ENCODE measurements at regions not wholly inside any gene's neighbourhood (a gene's known extent, or its start where the extent isn't known, plus 50 kb on each side); places are given as distances from the start of the nearest gene placed in this dataset.

DNA sequence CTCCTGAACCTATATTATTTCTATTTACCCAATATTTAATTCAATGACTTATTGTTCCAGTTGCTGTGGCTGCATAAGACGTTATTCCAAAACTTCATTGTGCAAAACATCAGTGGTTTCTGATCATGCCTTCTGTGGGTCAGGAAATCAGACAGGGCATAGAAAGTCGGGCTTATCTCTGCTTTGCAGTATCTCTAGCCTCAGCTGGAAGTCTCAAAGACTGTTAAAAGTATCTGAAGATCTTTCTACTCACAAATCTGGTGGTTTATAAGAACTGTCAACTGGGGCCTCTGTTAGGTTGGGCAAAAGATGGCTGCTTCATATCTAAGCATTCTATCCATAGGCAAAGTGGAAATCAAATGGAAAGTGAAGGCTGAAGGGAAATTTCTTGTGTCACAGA, 687.7 kb upstream of the ARRDC3 start:
- TF ChIP-seq, protein P1, sequence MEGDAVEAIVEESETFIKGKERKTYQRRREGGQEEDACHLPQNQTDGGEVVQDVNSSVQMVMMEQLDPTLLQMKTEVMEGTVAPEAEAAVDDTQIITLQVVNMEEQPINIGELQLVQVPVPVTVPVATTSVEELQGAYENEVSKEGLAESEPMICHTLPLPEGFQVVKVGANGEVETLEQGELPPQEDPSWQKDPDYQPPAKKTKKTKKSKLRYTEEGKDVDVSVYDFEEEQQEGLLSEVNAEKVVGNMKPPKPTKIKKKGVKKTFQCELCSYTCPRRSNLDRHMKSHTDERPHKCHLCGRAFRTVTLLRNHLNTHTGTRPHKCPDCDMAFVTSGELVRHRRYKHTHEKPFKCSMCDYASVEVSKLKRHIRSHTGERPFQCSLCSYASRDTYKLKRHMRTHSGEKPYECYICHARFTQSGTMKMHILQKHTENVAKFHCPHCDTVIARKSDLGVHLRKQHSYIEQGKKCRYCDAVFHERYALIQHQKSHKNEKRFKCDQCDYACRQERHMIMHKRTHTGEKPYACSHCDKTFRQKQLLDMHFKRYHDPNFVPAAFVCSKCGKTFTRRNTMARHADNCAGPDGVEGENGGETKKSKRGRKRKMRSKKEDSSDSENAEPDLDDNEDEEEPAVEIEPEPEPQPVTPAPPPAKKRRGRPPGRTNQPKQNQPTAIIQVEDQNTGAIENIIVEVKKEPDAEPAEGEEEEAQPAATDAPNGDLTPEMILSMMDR (IDR thresholded peaks at IDR 0.05): no peak
- TF ChIP-seq POLR2A (IDR thresholded peaks at IDR 0.05): no peak

Measured in heart left ventricle (tissue), 13 donors.